Erythroblast (primary cell): ENCODE measurements at regions not wholly inside any gene's neighbourhood (a gene's known extent, or its start where the extent isn't known, plus 50 kb on each side); places are given as distances from the start of the nearest gene placed in this dataset.

Source experiments
- GATA1 ChIP-seq: IDR thresholded peaks from 2 replicates; pipeline ENCODE4 v1.6.1; 2011; ENCODE audit warnings: low read depth, mild to moderate bottlenecking, control low read depth, low read length, moderate library complexity
- POLR2A ChIP-seq: IDR thresholded peaks from 2 replicates; pipeline ENCODE4 v1.6.1; 2011; ENCODE audit warnings: mild to moderate bottlenecking, low read length

GRCh38 chr2:195574312-195574711 is 82.7 kb upstream of the SLC39A10 start:
- no peak for TF ChIP-seq POLR2A
- TF ChIP-seq GATA1 = no peak
